ENCODE measurements at regions not wholly inside any gene's neighbourhood (a gene's known extent, or its start where the extent isn't known, plus 50 kb on each side); places are given as distances from the start of the nearest gene placed in this dataset.

DNA sequence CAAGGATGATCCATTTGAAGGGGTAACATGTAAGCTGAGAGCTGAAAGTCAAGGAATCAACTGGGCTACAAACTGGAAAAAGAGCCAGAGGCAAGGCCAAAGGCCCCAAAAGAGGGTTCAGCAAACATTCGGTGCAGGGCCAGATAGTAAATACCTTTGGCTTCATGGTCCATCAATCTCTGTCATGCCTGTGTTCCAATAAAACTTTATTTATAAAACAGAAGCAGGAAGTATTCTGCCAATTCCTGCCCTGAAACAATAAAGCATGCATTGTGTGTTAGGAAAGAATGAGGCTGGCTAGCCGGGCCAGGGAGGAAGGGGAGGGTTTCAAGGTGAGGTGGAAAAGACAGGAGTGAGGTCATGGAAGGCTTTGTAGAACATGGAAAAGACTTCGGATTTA lies 107.1 kb downstream of the LBH start:
- no peak overlapping the region for H3K4me3 ChIP-seq (ENCODE audit: low read depth, low read length)
- TF ChIP-seq, protein P1, sequence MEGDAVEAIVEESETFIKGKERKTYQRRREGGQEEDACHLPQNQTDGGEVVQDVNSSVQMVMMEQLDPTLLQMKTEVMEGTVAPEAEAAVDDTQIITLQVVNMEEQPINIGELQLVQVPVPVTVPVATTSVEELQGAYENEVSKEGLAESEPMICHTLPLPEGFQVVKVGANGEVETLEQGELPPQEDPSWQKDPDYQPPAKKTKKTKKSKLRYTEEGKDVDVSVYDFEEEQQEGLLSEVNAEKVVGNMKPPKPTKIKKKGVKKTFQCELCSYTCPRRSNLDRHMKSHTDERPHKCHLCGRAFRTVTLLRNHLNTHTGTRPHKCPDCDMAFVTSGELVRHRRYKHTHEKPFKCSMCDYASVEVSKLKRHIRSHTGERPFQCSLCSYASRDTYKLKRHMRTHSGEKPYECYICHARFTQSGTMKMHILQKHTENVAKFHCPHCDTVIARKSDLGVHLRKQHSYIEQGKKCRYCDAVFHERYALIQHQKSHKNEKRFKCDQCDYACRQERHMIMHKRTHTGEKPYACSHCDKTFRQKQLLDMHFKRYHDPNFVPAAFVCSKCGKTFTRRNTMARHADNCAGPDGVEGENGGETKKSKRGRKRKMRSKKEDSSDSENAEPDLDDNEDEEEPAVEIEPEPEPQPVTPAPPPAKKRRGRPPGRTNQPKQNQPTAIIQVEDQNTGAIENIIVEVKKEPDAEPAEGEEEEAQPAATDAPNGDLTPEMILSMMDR (IDR thresholded peaks at IDR 0.05; ENCODE audit: borderline replicate concordance, insufficient read depth, low read depth, low read length) = no peak

DNA sequence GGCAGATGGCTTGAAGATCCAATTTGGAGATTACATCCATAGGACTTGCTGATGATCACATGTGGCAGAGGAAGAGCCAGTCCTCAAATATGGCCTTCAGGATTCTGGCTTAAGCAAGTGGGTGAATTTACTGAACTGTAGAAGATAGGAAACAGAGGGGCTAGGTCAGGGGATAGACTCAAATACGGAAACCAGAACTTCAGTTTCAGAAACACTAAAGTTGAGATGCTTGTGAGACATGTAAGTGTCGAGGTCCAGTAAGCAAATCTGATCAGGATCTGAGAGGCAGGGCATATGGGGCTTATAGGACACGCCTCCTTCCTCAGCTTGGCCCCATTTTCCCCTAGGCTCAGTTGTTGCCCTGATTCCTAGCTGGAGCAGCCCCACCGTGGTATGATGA lies 107.7 kb downstream of the LBH start:
- no peak overlapping the region for H3K4me3 ChIP-seq (ENCODE audit: low read depth, low read length)
- TF ChIP-seq, protein P1 (IDR thresholded peaks at IDR 0.05; ENCODE audit: borderline replicate concordance, insufficient read depth, low read depth, low read length) = no peak

DNA sequence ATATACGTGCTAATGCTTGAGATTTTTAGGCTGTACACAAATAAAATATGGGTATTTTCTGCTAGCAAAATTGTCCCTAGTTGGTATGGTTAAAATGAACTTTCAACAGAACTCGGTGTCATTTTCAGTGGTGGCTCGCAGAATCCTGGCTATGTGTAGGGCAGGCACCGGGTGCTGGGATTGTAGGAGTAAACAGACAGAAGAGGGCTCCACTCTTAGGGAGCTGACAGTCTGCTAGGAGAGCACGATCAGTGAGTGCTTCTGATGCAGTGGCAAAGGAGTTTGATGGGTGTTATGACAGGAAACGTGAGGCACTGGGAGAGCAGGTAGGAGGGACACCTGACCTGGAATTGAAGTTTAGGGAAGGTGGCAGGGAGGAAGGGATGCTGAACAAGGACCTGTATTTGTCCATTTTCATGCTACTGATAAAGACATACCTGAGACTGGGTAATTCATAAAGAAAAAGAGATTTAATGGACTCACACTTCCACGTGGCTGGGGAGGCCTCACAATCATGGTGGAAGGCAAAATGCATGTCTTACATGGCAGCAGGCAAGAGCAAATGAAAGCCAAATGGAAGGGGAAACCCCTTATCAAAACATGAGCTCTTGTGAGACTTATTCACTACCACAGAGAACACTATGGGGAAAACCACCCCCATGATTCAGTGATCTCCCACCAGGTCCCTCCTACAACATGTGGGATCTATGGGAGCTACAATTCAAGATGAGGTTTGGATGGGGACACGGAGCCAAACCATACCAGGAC lies 105.4 kb upstream of the LCLAT1 start:
- TF ChIP-seq, protein P1 (IDR thresholded peaks at IDR 0.05; ENCODE audit: borderline replicate concordance, insufficient read depth, low read depth, low read length) = no peak

DNA sequence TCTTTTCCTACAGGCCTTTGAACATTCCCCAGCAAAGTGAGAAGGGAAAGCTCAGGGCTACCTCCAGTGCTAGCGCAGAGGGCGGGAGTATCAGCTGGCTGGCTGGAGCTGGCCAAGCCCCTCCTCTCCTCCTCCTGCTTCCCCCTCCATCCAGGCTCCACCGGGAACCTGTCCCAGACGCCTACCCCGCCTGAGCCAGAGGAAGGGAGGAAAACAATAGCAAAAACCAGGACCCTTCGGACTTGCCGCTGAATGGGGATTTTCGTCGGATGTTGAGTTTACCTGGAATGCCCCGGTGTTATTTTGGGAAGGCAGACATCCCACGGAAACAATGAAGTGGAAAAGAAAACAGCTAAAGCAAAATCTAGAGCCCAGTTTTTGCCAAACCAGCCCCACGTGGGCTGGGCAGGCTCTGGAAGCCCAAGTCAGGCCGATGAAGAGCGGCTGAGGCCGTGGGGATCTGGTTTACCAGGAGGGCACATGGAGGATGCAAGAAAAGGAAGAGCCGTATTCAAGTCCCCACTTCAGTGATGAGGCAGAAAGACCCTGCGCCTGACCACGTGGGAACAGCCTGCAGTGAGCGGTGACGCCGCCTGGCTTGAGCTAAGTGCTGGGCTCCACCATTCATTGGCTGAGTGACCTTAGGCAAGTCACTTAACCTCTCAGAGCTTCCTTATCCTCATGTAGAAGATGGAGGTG lies 100.4 kb upstream of the LCLAT1 start:
- TF ChIP-seq, protein P1 (IDR thresholded peaks at IDR 0.05; ENCODE audit: borderline replicate concordance, insufficient read depth, low read depth, low read length) = no peak
- no peak overlapping the region for H3K4me3 ChIP-seq (ENCODE audit: low read depth, low read length)

More for the DNA sequence above, 105.4 kb upstream of the LCLAT1 start:
- H3K4me3 ChIP-seq (ENCODE audit: low read depth, low read length) = no peak overlapping the region

DNA sequence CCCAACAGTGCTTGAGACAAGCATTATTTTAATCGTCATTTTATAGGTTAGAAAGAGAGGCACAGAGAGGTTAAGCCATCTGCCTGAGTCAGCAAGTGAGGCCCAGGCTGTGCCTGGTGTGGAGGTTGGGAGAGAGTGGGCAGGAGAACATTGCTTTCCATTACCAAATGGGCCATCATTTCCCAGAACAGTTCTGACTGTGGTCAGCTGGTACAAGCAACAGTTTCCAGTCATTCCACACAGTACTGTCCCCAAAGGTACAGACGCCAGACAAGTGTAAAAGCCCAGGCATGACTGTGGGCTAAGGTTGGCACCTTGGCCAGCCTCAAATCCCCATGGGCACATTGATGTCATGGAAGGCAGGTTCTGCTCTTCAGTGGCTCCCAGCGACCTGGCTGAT lies 98.2 kb upstream of the LCLAT1 start:
- H3K4me3 ChIP-seq (ENCODE audit: low read depth, low read length) = no peak overlapping the region
- TF ChIP-seq, protein P1 (IDR thresholded peaks at IDR 0.05; ENCODE audit: borderline replicate concordance, insufficient read depth, low read depth, low read length) = no peak

DNA sequence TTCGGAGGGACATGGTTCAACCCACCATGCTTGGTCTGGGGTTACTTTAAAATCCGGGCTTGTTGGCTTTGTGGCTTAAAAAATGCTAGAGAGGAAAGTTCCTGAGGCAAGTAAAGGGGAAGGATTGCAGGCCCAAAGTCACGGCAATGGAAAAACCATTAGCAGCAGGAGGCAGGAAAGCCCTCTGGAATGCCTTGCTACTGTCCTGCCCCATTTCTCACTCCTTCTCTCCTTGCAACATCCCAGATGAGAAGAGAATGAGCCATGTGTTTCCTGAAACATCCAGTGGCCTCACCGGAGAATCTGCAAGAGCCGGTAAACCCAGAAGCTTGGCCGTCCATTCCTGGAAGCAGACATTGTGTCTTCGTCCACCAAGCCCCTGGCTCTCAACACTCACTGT lies 97.4 kb upstream of the LCLAT1 start:
- no peak overlapping the region for H3K4me3 ChIP-seq (ENCODE audit: low read depth, low read length)
- TF ChIP-seq, protein P1 (IDR thresholded peaks at IDR 0.05; ENCODE audit: borderline replicate concordance, insufficient read depth, low read depth, low read length) = no peak

DNA sequence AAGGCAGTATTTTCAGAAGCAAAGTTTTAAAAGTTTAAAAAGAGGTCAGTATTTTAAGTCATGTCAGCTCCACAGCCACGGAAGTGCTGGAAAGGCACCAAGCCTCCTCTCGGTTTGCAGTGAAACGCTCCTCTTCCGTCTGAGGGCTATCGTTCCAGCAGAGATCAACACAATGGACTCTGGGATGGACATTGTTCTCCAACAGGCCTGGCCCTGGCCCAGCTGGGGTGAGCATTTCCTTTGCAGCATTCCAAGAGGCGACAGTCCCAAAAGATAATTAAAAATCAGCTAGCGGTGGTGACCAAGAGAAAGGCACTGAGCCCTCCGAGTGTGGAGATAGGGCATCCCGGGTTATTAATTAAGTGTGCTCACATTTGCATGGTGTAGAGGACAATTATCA lies 95.9 kb upstream of the LCLAT1 start:
- TF ChIP-seq, protein P1 (IDR thresholded peaks at IDR 0.05; ENCODE audit: borderline replicate concordance, insufficient read depth, low read depth, low read length) = no peak

More for the DNA sequence above, 95.9 kb upstream of the LCLAT1 start:
- H3K4me3 ChIP-seq (ENCODE audit: low read depth, low read length) = no peak overlapping the region
